ENCODE measurements at regions not wholly inside any gene's neighbourhood (a gene's known extent, or its start where the extent isn't known, plus 50 kb on each side); places are given as distances from the start of the nearest gene placed in this dataset.
A peak's percentile ranks its signal among the peaks of the same experiment; 100 is the strongest.

- TF ChIP-seq ZNF121 (tag by site-specific recombination; IDR thresholded peaks at IDR 0.05) = peak; percentile 58; the same call in 1 of the 2 replicates
- TF ChIP-seq SCRT1 (tag by site-specific recombination; IDR thresholded peaks at IDR 0.05; ENCODE audit: borderline replicate concordance) = no peak
- TF ChIP-seq ZNF488 (tag by site-specific recombination; IDR thresholded peaks at IDR 0.05) = no peak
- TF ChIP-seq ZNF2 (tag by site-specific recombination; IDR thresholded peaks at IDR 0.05) = peak; percentile 93
- TF ChIP-seq ZNF354C (tag by site-specific recombination; IDR thresholded peaks at IDR 0.05; ENCODE audit: borderline replicate concordance, low read depth) = no peak
- TF ChIP-seq ZNF561 (tag by site-specific recombination; IDR thresholded peaks at IDR 0.05; ENCODE audit: borderline replicate concordance) = no peak
Observed at GRCh38 chr6:134111062-134111677, 58.7 kb upstream of the SLC2A12 start (continued).

GRCh38 chr6:134106702-134107101 is 54.3 kb upstream of the SLC2A12 start:
- no peak overlapping the region for H3K4me3 ChIP-seq (ENCODE audit: low read depth, low read length)
- no peaks in the 10 kb centered on the region for H3K36me3 ChIP-seq (ENCODE audit: control insufficient read depth in 2 of 2, insufficient read depth in 1 of 2, low read length in 2 of 2)
- no peak for TF ChIP-seq ZNF449 (tag by site-specific recombination; IDR thresholded peaks at IDR 0.05)
- TF ChIP-seq ZNF266 (tag by site-specific recombination; IDR thresholded peaks at IDR 0.05; ENCODE audit: low read depth) = no peak
- no peak for TF ChIP-seq KLF1 (tag by site-specific recombination; IDR thresholded peaks at IDR 0.05)
- TF ChIP-seq KLF9 (tag by site-specific recombination; IDR thresholded peaks at IDR 0.05; ENCODE audit: low read depth) = no peak
- TF ChIP-seq ZNF416 (tag by site-specific recombination; IDR thresholded peaks at IDR 0.05) = no peak
- TF ChIP-seq ZBTB11 (tag by site-specific recombination; conservative IDR thresholded peaks at IDR 0.05; ENCODE audit: low read depth) = no peak
- peaks cover 11% of the 10 kb centered on the region for H3K4me1 ChIP-seq (ENCODE audit: control insufficient read depth, insufficient read depth, low read length)
- H3K9me3 ChIP-seq (ENCODE audit: control insufficient read depth, insufficient read depth, low read depth, low read length) = no peaks in the 10 kb centered on the region
- no peak overlapping the region for H3K27ac ChIP-seq (ENCODE audit: extremely low read depth, low read depth, low read length)
- CTCF ChIA-PET = interaction anchor here (1.0 to 14.2 kb wide), 9 partner anchors 10 to 834 kb away, joined by 3 to 693 read pairs (median 6); no protein-coding TSS in a partner anchor
- POLR2A ChIA-PET = no interaction called here

GRCh38 chr6:134105940-134106339 is 53.5 kb upstream of the SLC2A12 start:
- Histone ChIP-seq H3K27ac (ENCODE audit: extremely low read depth, low read depth, low read length) (no peak overlapping the region), H3K9me3 (ENCODE audit: control insufficient read depth, insufficient read depth, low read depth, low read length) (no peaks in the 10 kb centered on the region), H3K4me3 (ENCODE audit: low read depth, low read length) (no peak overlapping the region), H3K36me3 (ENCODE audit: control insufficient read depth in 2 of 2, insufficient read depth in 1 of 2, low read length in 2 of 2) (no peaks in the 10 kb centered on the region), H3K4me1 (ENCODE audit: control insufficient read depth, insufficient read depth, low read length) (peaks cover 11% of the 10 kb centered on the region)
- ChIA-PET CTCF (interaction anchor here (0.9 to 14.2 kb wide), 6 partner anchors 9 to 835 kb away, joined by 3 to 693 read pairs (median 30); no protein-coding TSS in a partner anchor), POLR2A (no interaction called here)
- TF ChIP-seq ZNF629 (tag by site-specific recombination; IDR thresholded peaks at IDR 0.05) (0 out of 2 replicates have a peak, but pooled peaks have one; percentile 19), OSR2 (tag by site-specific recombination; IDR thresholded peaks at IDR 0.05) (peak; percentile 53; the same call in 1 of the 2 replicates), ZBTB17 (tag by site-specific recombination; IDR thresholded peaks at IDR 0.05) (peak; percentile 89), ZNF580 (tag by site-specific recombination; IDR thresholded peaks at IDR 0.05) (0 out of 2 replicates have a peak, but pooled peaks have one; percentile 24), ZNF521 (tag by site-specific recombination; IDR thresholded peaks at IDR 0.05) (no peak), ZBTB11 (tag by site-specific recombination; conservative IDR thresholded peaks at IDR 0.05; ENCODE audit: low read depth) (no peak), ZNF561 (tag by site-specific recombination; IDR thresholded peaks at IDR 0.05; ENCODE audit: borderline replicate concordance) (0 out of 2 replicates have a peak, but pooled peaks have one; percentile 23), ZBTB7A (tag by site-specific recombination; IDR thresholded peaks at IDR 0.05; ENCODE audit: low read depth) (no peak), TRIM28 (IDR thresholded peaks at IDR 0.05; ENCODE audit: borderline replicate concordance, low read length) (peak; percentile 58; the same call in 1 of the 2 replicates), ZNF184 (tag by site-specific recombination; IDR thresholded peaks at IDR 0.05) (0 out of 2 replicates have a peak, but pooled peaks have one; percentile 11), ZNF600 (tag by site-specific recombination; IDR thresholded peaks at IDR 0.05) (peak; percentile 43; the same call in 1 of the 2 replicates), FEZF1 (tag by site-specific recombination; IDR thresholded peaks at IDR 0.05) (peak; percentile 85), ZNF843 (tag by site-specific recombination; IDR thresholded peaks at IDR 0.05) (peak; percentile 87)

Measured in HEK293 (cell line).